GM19351 (cell line): ENCODE measurements at regions not wholly inside any gene's neighbourhood (a gene's known extent, or its start where the extent isn't known, plus 50 kb on each side); places are given as distances from the start of the nearest gene placed in this dataset.
"Not testable (repeated sequence)": the region's sequence is repeated elsewhere in the genome, so short reads cannot be mapped to it uniquely, and the experiment has no call there.

Source experiments
- ATAC-seq: cut with Tn5 transposase; IDR thresholded peaks from one replicate; pipeline ENCODE4 v1.9.1; 2021; ENCODE audit warnings: mild to moderate bottlenecking, moderate library complexity; ENCODE audit not compliant: unreplicated experiment

- no peak for ATAC-seq
Observed at GRCh38 chr2:65920659-65921058, 488.3 kb upstream of the SPRED2 start.

GRCh38 chr2:65919550-65920188 is 487.3 kb upstream of the SPRED2 start:
- no peak for ATAC-seq

- no peak for ATAC-seq
Observed at GRCh38 chr2:65918760-65919187, 486.4 kb upstream of the SPRED2 start.

- ATAC-seq, result no peak
Observed at GRCh38 chr2:65917986-65918385, 485.6 kb upstream of the SPRED2 start.

GRCh38 chr2:65916785-65917295 is 484.4 kb upstream of the SPRED2 start:
- no peak for ATAC-seq

- no peak for ATAC-seq
Observed at GRCh38 chr2:65916177-65916576, 483.8 kb upstream of the SPRED2 start.

GRCh38 chr2:65915273-65915672 is 482.9 kb upstream of the SPRED2 start:
- ATAC-seq, result no peak

- no peak for ATAC-seq
Observed at GRCh38 chr2:65914244-65914786, 481.9 kb upstream of the SPRED2 start.

GRCh38 chr2:65913813-65914212 is 481.4 kb upstream of the SPRED2 start:
- no peak for ATAC-seq

GRCh38 chr2:65901756-65902155 is 469.4 kb upstream of the SPRED2 start:
- no peak for ATAC-seq

- no peak for ATAC-seq
Observed at GRCh38 chr2:65896446-65896845, 464.0 kb upstream of the SPRED2 start.

GRCh38 chr2:65890131-65890530 is 457.7 kb upstream of the SPRED2 start:
- ATAC-seq, result not testable (repeated sequence)

GRCh38 chr2:65885266-65885665 is 452.9 kb upstream of the SPRED2 start:
- ATAC-seq, result no peak

- ATAC-seq, result no peak
Observed at GRCh38 chr2:65881592-65881991, 449.2 kb upstream of the SPRED2 start.

- no peak for ATAC-seq
Observed at GRCh38 chr2:65880436-65880835, 448.0 kb upstream of the SPRED2 start.

GRCh38 chr2:65878011-65878340 is 445.6 kb upstream of the SPRED2 start:
- ATAC-seq, result no peak

GRCh38 chr2:65877331-65878010 is 445.1 kb upstream of the SPRED2 start:
- no peak for ATAC-seq

- no peak for ATAC-seq
Observed at GRCh38 chr2:65876114-65876513, 443.7 kb upstream of the SPRED2 start.

- no peak for ATAC-seq
Observed at GRCh38 chr2:65870826-65871225, 438.4 kb upstream of the SPRED2 start.

- no peak for ATAC-seq
Observed at GRCh38 chr2:65869296-65869695, 436.9 kb upstream of the SPRED2 start.

GRCh38 chr2:65868177-65868576 is 435.8 kb upstream of the SPRED2 start:
- ATAC-seq, result no peak

GRCh38 chr2:65867446-65867845 is 435.0 kb upstream of the SPRED2 start:
- ATAC-seq, result no peak
